Peyer's patch (tissue), 4 donors: ENCODE measurements at regions not wholly inside any gene's neighbourhood (a gene's known extent, or its start where the extent isn't known, plus 50 kb on each side); places are given as distances from the start of the nearest gene placed in this dataset.

ENCODE experiments used
- POLR2A ChIP-seq, 2 donors: fragments of 450-650 bp; IDR thresholded peaks; one replicate each; pipeline ENCODE4 v1.5.1; 2017; ENCODE audit warnings: antibody characterized with exemption in 2 of 2, mild to moderate bottlenecking in 2 of 2, moderate library complexity in 2 of 2
- TF ChIP-seq, protein P1 (sequence below), 6 experiments: fragments of 450-650 bp in 4 of 6; fragments of 200-600 bp in 2 of 6; sonication (generic) in 1 of 6; IDR thresholded peaks; one replicate each; pipeline ENCODE4 v1.5.1; 2017 to 2019; ENCODE audit warnings: antibody characterized with exemption in 6 of 6, mild to moderate bottlenecking in 3 of 6, moderate library complexity in 1 of 6

DNA sequence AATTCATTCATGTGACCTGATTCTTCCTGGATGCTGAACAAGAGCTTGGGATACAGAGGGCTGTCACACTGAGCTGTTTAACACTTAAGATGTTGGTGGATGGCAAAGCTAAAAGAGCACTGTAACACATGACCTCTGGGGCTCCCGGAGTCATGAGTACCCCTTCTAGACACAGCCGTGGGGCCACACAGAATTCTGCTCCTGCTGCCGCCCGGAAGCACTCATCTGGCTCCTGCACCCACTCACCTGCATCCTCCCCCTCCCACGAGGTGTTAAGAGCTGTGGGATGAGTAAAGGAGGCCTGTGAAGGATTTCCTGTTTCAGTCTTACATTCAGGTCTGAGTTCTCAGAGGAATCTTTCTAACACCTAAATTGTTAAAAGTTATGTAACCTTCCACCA lies 78.0 kb upstream of the SSTR1 start:
- TF ChIP-seq POLR2A (IDR thresholded peaks at IDR 0.05) = no peak
- TF ChIP-seq, protein P1, sequence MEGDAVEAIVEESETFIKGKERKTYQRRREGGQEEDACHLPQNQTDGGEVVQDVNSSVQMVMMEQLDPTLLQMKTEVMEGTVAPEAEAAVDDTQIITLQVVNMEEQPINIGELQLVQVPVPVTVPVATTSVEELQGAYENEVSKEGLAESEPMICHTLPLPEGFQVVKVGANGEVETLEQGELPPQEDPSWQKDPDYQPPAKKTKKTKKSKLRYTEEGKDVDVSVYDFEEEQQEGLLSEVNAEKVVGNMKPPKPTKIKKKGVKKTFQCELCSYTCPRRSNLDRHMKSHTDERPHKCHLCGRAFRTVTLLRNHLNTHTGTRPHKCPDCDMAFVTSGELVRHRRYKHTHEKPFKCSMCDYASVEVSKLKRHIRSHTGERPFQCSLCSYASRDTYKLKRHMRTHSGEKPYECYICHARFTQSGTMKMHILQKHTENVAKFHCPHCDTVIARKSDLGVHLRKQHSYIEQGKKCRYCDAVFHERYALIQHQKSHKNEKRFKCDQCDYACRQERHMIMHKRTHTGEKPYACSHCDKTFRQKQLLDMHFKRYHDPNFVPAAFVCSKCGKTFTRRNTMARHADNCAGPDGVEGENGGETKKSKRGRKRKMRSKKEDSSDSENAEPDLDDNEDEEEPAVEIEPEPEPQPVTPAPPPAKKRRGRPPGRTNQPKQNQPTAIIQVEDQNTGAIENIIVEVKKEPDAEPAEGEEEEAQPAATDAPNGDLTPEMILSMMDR (IDR thresholded peaks at IDR 0.05) = no peak
